WTC11 (cell line): ENCODE measurements at regions not wholly inside any gene's neighbourhood (a gene's known extent, or its start where the extent isn't known, plus 50 kb on each side); places are given as distances from the start of the nearest gene placed in this dataset.

Source experiments
- CREB1 ChIP-seq: sonication (generic); formaldehyde crosslinking; IDR thresholded peaks from 2 replicates; pipeline ENCODE4 v1.8.0; 2023; ENCODE audit warnings: mild to moderate bottlenecking, missing genetic modification reagents
- JUN ChIP-seq: sonication (generic); formaldehyde crosslinking; IDR thresholded peaks from 2 replicates; pipeline ENCODE4 v1.8.0; 2023; ENCODE audit warnings: mild to moderate bottlenecking, missing genetic modification reagents
- KAT7 ChIP-seq: sonication (generic); formaldehyde crosslinking; IDR thresholded peaks from 2 replicates; pipeline ENCODE4 v1.8.1; 2023; ENCODE audit warnings: missing genetic modification reagents, mild to moderate bottlenecking, borderline replicate concordance
- NR2C2 ChIP-seq: sonication (generic); formaldehyde crosslinking; IDR thresholded peaks from 2 replicates; pipeline ENCODE4 v1.8.0; 2022; ENCODE audit warnings: mild to moderate bottlenecking, missing genetic modification reagents
- TF ChIP-seq, protein P1 (sequence below): sonication (generic); formaldehyde crosslinking; conservative IDR thresholded peaks from 2 replicates; pipeline ENCODE4 v1.8.1; 2022; ENCODE audit warnings: mild to moderate bottlenecking, missing genetic modification reagents
- TF ChIP-seq, protein P2 (sequence below): fragments of 200-600 bp; IDR thresholded peaks from 2 replicates; pipeline ENCODE4 v1.8.0; 2022; ENCODE audit warnings: antibody characterized with exemption
- TF ChIP-seq, protein P3 (sequence below): sonication (generic); formaldehyde crosslinking; IDR thresholded peaks from 2 replicates; pipeline ENCODE4 v1.8.0; 2022; ENCODE audit warnings: mild to moderate bottlenecking, missing genetic modification reagents
- TF ChIP-seq, protein P4 (sequence below): fragments of 250-450 bp; sonication (Bioruptor Pico); IDR thresholded peaks from 2 replicates; pipeline ENCODE4 v2.1.2; 2022; ENCODE audit warnings: mild to moderate bottlenecking, moderate library complexity
- TF ChIP-seq, protein P5 (sequence below): sonication (generic); formaldehyde crosslinking; IDR thresholded peaks from 2 replicates; pipeline ENCODE4 v1.8.1; 2023; ENCODE audit warnings: mild to moderate bottlenecking, moderate library complexity, missing genetic modification reagents
- TF ChIP-seq, protein P6 (sequence below): sonication (generic); formaldehyde crosslinking; conservative IDR thresholded peaks from 2 replicates; pipeline ENCODE4 v1.8.1; 2023; ENCODE audit warnings: mild to moderate bottlenecking, low read depth, missing genetic modification reagents, moderate library complexity

GRCh38 chr1:111563619-111564018 lies 56.0 kb upstream of the RAP1A start:
- TF ChIP-seq CREB1 (CRISPR knock-in tag) (no peak), NR2C2 (CRISPR knock-in tag) (no peak), KAT7 (no peak), JUN (no peak)
- TF ChIP-seq, protein P1, sequence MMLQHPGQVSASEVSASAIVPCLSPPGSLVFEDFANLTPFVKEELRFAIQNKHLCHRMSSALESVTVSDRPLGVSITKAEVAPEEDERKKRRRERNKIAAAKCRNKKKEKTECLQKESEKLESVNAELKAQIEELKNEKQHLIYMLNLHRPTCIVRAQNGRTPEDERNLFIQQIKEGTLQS (CRISPR knock-in tag) = no peak
- TF ChIP-seq, protein P2, sequence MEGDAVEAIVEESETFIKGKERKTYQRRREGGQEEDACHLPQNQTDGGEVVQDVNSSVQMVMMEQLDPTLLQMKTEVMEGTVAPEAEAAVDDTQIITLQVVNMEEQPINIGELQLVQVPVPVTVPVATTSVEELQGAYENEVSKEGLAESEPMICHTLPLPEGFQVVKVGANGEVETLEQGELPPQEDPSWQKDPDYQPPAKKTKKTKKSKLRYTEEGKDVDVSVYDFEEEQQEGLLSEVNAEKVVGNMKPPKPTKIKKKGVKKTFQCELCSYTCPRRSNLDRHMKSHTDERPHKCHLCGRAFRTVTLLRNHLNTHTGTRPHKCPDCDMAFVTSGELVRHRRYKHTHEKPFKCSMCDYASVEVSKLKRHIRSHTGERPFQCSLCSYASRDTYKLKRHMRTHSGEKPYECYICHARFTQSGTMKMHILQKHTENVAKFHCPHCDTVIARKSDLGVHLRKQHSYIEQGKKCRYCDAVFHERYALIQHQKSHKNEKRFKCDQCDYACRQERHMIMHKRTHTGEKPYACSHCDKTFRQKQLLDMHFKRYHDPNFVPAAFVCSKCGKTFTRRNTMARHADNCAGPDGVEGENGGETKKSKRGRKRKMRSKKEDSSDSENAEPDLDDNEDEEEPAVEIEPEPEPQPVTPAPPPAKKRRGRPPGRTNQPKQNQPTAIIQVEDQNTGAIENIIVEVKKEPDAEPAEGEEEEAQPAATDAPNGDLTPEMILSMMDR = no peak
- TF ChIP-seq, protein P3, sequence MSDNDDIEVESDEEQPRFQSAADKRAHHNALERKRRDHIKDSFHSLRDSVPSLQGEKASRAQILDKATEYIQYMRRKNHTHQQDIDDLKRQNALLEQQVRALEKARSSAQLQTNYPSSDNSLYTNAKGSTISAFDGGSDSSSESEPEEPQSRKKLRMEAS = no peak
- TF ChIP-seq, protein P4, sequence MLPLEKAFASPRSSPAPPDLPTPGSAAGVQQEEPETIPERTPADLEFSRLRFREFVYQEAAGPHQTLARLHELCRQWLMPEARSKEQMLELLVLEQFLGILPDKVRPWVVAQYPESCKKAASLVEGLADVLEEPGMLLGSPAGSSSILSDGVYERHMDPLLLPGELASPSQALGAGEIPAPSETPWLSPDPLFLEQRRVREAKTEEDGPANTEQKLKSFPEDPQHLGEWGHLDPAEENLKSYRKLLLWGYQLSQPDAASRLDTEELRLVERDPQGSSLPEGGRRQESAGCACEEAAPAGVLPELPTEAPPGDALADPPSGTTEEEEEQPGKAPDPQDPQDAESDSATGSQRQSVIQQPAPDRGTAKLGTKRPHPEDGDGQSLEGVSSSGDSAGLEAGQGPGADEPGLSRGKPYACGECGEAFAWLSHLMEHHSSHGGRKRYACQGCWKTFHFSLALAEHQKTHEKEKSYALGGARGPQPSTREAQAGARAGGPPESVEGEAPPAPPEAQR (CRISPR knock-in tag) = no peak
- TF ChIP-seq, protein P5, sequence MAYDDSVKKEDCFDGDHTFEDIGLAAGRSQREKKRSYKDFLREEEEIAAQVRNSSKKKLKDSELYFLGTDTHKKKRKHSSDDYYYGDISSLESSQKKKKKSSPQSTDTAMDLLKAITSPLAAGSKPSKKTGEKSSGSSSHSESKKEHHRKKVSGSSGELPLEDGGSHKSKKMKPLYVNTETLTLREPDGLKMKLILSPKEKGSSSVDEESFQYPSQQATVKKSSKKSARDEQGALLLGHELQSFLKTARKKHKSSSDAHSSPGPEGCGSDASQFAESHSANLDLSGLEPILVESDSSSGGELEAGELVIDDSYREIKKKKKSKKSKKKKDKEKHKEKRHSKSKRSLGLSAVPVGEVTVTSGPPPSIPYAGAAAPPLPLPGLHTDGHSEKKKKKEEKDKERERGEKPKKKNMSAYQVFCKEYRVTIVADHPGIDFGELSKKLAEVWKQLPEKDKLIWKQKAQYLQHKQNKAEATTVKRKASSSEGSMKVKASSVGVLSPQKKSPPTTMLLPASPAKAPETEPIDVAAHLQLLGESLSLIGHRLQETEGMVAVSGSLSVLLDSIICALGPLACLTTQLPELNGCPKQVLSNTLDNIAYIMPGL (CRISPR knock-in tag) = no peak
- TF ChIP-seq, protein P6, sequence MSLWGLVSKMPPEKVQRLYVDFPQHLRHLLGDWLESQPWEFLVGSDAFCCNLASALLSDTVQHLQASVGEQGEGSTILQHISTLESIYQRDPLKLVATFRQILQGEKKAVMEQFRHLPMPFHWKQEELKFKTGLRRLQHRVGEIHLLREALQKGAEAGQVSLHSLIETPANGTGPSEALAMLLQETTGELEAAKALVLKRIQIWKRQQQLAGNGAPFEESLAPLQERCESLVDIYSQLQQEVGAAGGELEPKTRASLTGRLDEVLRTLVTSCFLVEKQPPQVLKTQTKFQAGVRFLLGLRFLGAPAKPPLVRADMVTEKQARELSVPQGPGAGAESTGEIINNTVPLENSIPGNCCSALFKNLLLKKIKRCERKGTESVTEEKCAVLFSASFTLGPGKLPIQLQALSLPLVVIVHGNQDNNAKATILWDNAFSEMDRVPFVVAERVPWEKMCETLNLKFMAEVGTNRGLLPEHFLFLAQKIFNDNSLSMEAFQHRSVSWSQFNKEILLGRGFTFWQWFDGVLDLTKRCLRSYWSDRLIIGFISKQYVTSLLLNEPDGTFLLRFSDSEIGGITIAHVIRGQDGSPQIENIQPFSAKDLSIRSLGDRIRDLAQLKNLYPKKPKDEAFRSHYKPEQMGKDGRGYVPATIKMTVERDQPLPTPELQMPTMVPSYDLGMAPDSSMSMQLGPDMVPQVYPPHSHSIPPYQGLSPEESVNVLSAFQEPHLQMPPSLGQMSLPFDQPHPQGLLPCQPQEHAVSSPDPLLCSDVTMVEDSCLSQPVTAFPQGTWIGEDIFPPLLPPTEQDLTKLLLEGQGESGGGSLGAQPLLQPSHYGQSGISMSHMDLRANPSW = no peak
